ENCODE measurements at regions not wholly inside any gene's neighbourhood (a gene's known extent, or its start where the extent isn't known, plus 50 kb on each side); places are given as distances from the start of the nearest gene placed in this dataset.

DNA sequence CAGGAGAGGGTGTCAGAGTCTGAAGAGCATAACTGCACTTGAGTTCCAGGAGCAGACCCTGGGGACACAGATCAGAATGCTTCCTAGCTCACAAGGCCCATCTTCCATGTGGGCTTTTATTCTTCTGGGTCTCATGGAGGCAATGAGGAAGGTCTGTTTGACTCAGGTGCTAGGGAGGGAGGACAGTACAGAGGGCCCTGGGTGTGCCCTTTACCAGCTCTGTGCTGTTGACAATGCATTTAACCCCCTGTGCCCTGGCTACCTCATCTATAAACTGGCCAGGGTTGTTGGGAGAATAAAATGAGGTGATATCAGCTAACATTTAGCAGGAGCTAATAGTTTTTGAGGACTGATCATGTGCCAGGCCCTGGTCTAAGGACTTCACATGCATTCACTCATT, 318.0 kb downstream of the DMAC1 start:
- TF ChIP-seq GATA2 (IDR thresholded peaks at IDR 0.05; ENCODE audit: low read depth, low read length): no peak
- no peak for TF ChIP-seq GATA3 (IDR thresholded peaks at IDR 0.05; ENCODE audit: low read depth, low read length)

All from SH-SY5Y (cell line).